HepG2 (cell line): ENCODE measurements at regions not wholly inside any gene's neighbourhood (a gene's known extent, or its start where the extent isn't known, plus 50 kb on each side); places are given as distances from the start of the nearest gene placed in this dataset.

Experiments used
- CEBPG ChIP-seq: IDR thresholded peaks from 2 replicates; pipeline ENCODE4 v1.6.1; 2016
- DNMT1 ChIP-seq: sonication (generic); formaldehyde crosslinking; IDR thresholded peaks from 2 replicates; pipeline ENCODE4 v1.5.1; 2020; ENCODE audit warnings: mild to moderate bottlenecking, missing genetic modification reagents
- HDAC1 ChIP-seq: sonication (generic); formaldehyde crosslinking; IDR thresholded peaks from 2 replicates; pipeline ENCODE4 v1.5.1; 2020; ENCODE audit warnings: mild to moderate bottlenecking, missing genetic modification reagents
- HOXA3 ChIP-seq: sonication (generic); formaldehyde crosslinking; IDR thresholded peaks from 2 replicates; pipeline ENCODE4 v1.5.0; 2020; ENCODE audit warnings: missing genetic modification reagents
- NBN ChIP-seq: fragments of 450-650 bp; conservative IDR thresholded peaks from 2 replicates; pipeline ENCODE4 v1.6.1; 2017
- SSRP1 ChIP-seq: IDR thresholded peaks from 2 replicates; pipeline ENCODE4 v1.6.1; 2016; ENCODE audit warnings: control low read depth
- ZNF274 ChIP-seq: sonication (generic); formaldehyde crosslinking; IDR thresholded peaks from 2 replicates; pipeline ENCODE4 v1.5.1; 2020; ENCODE audit warnings: mild to moderate bottlenecking, missing genetic modification reagents
- ZNF501 ChIP-seq: sonication (generic); formaldehyde crosslinking; IDR thresholded peaks from 2 replicates; pipeline ENCODE4 v1.5.1; 2020; ENCODE audit warnings: mild to moderate bottlenecking, moderate library complexity, missing genetic modification reagents
- TF ChIP-seq, protein P1 (sequence below): sonication (generic); formaldehyde crosslinking; IDR thresholded peaks from 2 replicates; pipeline ENCODE4 v1.4.0; 2020; ENCODE audit warnings: missing genetic modification reagents
- TF ChIP-seq, protein P2 (sequence below): sonication (generic); formaldehyde crosslinking; IDR thresholded peaks from 2 replicates; pipeline ENCODE4 v1.8.1; 2023; ENCODE audit warnings: mild to moderate bottlenecking, missing genetic modification reagents, borderline replicate concordance
- TF ChIP-seq, protein P3 (sequence below): IDR thresholded peaks from 2 replicates; pipeline ENCODE4 v1.6.1; 2016; ENCODE audit warnings: low read depth, borderline replicate concordance
- TF ChIP-seq, protein P4 (sequence below), 2 experiments: sonication (generic) in 1 of 2; formaldehyde crosslinking in 1 of 2; IDR thresholded peaks; 2 replicates each; pipeline versions ENCODE4 v1.4.0 to v1.6.1; 2016 to 2020; ENCODE audit warnings: borderline replicate concordance in 1 of 2, low read depth in 1 of 2, mild to moderate bottlenecking in 1 of 2, missing genetic modification reagents in 1 of 2
- TF ChIP-seq, protein P5 (sequence below): sonication (generic); formaldehyde crosslinking; conservative IDR thresholded peaks from 2 replicates; pipeline ENCODE4 v1.4.0; 2020; ENCODE audit warnings: missing genetic modification reagents
- TF ChIP-seq, protein P6 (sequence below): sonication (generic); formaldehyde crosslinking; IDR thresholded peaks from 2 replicates; pipeline ENCODE4 v1.4.0; 2020; ENCODE audit warnings: mild to moderate bottlenecking, missing genetic modification reagents

DNA sequence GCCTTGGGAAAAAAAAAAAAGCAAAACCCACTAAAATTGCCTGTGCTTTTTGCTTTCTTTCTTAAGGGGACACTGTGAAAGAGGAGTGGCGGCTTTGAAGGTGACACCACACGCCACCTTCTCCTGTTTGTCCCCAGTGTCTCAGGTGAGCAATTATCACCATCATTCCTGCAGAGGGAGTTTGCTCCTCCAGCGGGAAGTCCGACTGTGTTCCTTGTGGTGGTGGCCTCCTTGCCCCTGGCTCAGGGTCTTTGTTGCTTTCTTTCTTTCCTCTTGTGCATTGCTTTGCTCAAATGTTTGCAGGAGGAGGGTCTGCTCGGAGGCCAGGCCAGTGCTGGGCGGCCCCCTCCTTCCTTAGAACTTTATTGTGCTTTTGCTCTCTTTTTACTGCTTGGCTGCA lies 164.3 kb upstream of the CXCR4 start (continued):
- TF ChIP-seq, protein P1, sequence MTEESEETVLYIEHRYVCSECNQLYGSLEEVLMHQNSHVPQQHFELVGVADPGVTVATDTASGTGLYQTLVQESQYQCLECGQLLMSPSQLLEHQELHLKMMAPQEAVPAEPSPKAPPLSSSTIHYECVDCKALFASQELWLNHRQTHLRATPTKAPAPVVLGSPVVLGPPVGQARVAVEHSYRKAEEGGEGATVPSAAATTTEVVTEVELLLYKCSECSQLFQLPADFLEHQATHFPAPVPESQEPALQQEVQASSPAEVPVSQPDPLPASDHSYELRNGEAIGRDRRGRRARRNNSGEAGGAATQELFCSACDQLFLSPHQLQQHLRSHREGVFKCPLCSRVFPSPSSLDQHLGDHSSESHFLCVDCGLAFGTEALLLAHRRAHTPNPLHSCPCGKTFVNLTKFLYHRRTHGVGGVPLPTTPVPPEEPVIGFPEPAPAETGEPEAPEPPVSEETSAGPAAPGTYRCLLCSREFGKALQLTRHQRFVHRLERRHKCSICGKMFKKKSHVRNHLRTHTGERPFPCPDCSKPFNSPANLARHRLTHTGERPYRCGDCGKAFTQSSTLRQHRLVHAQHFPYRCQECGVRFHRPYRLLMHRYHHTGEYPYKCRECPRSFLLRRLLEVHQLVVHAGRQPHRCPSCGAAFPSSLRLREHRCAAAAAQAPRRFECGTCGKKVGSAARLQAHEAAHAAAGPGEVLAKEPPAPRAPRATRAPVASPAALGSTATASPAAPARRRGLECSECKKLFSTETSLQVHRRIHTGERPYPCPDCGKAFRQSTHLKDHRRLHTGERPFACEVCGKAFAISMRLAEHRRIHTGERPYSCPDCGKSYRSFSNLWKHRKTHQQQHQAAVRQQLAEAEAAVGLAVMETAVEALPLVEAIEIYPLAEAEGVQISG, result no peak
- TF ChIP-seq, protein P2, sequence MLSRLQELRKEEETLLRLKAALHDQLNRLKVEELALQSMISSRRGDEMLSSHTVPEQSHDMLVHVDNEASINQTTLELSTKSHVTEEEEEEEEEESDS (CRISPR knock-in tag), result no peak
- TF ChIP-seq DNMT1 (no peak), SSRP1 (CRISPR knock-in tag) (no peak), HOXA3 (CRISPR knock-in tag) (no peak), CEBPG (no peak), ZNF501 (CRISPR knock-in tag) (no peak), NBN (no peak), ZNF274 (CRISPR knock-in tag) (no peak), HDAC1 (no peak)
- TF ChIP-seq, protein P3, sequence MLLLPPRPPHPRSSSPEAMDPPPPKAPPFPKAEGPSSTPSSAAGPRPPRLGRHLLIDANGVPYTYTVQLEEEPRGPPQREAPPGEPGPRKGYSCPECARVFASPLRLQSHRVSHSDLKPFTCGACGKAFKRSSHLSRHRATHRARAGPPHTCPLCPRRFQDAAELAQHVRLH (CRISPR knock-in tag), result no peak
- TF ChIP-seq, protein P4, sequence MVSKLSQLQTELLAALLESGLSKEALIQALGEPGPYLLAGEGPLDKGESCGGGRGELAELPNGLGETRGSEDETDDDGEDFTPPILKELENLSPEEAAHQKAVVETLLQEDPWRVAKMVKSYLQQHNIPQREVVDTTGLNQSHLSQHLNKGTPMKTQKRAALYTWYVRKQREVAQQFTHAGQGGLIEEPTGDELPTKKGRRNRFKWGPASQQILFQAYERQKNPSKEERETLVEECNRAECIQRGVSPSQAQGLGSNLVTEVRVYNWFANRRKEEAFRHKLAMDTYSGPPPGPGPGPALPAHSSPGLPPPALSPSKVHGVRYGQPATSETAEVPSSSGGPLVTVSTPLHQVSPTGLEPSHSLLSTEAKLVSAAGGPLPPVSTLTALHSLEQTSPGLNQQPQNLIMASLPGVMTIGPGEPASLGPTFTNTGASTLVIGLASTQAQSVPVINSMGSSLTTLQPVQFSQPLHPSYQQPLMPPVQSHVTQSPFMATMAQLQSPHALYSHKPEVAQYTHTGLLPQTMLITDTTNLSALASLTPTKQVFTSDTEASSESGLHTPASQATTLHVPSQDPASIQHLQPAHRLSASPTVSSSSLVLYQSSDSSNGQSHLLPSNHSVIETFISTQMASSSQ (IDR thresholded peaks at IDR 0.05; ENCODE audit: low read depth), result no peak
- TF ChIP-seq, protein P4 (CRISPR knock-in tag; IDR thresholded peaks at IDR 0.05; ENCODE audit: borderline replicate concordance), result no peak
- TF ChIP-seq, protein P5, sequence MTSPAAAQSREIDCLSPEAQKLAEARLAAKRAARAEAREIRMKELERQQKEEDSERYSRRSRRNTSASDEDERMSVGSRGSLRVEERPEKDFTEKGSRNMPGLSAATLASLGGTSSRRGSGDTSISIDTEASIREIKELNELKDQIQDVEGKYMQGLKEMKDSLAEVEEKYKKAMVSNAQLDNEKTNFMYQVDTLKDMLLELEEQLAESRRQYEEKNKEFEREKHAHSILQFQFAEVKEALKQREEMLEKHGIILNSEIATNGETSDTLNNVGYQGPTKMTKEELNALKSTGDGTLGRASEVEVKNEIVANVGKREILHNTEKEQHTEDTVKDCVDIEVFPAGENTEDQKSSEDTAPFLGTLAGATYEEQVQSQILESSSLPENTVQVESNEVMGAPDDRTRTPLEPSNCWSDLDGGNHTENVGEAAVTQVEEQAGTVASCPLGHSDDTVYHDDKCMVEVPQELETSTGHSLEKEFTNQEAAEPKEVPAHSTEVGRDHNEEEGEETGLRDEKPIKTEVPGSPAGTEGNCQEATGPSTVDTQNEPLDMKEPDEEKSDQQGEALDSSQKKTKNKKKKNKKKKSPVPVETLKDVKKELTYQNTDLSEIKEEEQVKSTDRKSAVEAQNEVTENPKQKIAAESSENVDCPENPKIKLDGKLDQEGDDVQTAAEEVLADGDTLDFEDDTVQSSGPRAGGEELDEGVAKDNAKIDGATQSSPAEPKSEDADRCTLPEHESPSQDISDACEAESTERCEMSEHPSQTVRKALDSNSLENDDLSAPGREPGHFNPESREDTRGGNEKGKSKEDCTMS (CRISPR knock-in tag), result no peak
- TF ChIP-seq, protein P6, sequence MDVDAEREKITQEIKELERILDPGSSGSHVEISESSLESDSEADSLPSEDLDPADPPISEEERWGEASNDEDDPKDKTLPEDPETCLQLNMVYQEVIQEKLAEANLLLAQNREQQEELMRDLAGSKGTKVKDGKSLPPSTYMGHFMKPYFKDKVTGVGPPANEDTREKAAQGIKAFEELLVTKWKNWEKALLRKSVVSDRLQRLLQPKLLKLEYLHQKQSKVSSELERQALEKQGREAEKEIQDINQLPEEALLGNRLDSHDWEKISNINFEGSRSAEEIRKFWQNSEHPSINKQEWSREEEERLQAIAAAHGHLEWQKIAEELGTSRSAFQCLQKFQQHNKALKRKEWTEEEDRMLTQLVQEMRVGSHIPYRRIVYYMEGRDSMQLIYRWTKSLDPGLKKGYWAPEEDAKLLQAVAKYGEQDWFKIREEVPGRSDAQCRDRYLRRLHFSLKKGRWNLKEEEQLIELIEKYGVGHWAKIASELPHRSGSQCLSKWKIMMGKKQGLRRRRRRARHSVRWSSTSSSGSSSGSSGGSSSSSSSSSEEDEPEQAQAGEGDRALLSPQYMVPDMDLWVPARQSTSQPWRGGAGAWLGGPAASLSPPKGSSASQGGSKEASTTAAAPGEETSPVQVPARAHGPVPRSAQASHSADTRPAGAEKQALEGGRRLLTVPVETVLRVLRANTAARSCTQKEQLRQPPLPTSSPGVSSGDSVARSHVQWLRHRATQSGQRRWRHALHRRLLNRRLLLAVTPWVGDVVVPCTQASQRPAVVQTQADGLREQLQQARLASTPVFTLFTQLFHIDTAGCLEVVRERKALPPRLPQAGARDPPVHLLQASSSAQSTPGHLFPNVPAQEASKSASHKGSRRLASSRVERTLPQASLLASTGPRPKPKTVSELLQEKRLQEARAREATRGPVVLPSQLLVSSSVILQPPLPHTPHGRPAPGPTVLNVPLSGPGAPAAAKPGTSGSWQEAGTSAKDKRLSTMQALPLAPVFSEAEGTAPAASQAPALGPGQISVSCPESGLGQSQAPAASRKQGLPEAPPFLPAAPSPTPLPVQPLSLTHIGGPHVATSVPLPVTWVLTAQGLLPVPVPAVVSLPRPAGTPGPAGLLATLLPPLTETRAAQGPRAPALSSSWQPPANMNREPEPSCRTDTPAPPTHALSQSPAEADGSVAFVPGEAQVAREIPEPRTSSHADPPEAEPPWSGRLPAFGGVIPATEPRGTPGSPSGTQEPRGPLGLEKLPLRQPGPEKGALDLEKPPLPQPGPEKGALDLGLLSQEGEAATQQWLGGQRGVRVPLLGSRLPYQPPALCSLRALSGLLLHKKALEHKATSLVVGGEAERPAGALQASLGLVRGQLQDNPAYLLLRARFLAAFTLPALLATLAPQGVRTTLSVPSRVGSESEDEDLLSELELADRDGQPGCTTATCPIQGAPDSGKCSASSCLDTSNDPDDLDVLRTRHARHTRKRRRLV (CRISPR knock-in tag), result no peak
